ENCODE measurements at regions not wholly inside any gene's neighbourhood (a gene's known extent, or its start where the extent isn't known, plus 50 kb on each side); places are given as distances from the start of the nearest gene placed in this dataset.

GRCh38 chr7:56537952-56538351, 421.7 kb upstream of the NUPR2 start:
- TF ChIP-seq CTCF (IDR thresholded peaks at IDR 0.05) (no peak), POLR2A (IDR thresholded peaks at IDR 0.05) (no peak)

Measured in Peyer's patch (tissue), 4 donors.